Tibial nerve (tissue), 4 donors: ENCODE measurements at regions not wholly inside any gene's neighbourhood (a gene's known extent, or its start where the extent isn't known, plus 50 kb on each side); places are given as distances from the start of the nearest gene placed in this dataset.

Source experiments
- DNase-seq, 2 donors: peaks; one replicate each; pipeline ENCODE4 v3.0.0-alpha.2; 2019; ENCODE audit warnings: low spot score in 2 of 2
- H3K27ac ChIP-seq, 4 donors: fragments of 200-600 bp; sonication (generic) in 3 of 4; one replicate each; pipeline ENCODE4 v1.5.1; 2017 to 2019; ENCODE audit warnings: mild to moderate bottlenecking in 1 of 4
- H3K27me3 ChIP-seq, 2 donors: fragments of 200-600 bp; sonication (generic) in 1 of 2; one replicate each; pipeline versions ENCODE4 v1.5.1 to v1.6.0; 2017 to 2019
- H3K36me3 ChIP-seq, 3 donors: fragments of 200-600 bp; sonication (generic); one replicate each; pipeline ENCODE4 v1.5.1; 2018 to 2019
- H3K4me1 ChIP-seq, 4 donors: fragments of 200-600 bp; sonication (generic) in 3 of 4; one replicate each; pipeline ENCODE4 v1.5.1; 2017 to 2019
- H3K4me3 ChIP-seq, 4 donors: fragments of 200-600 bp; sonication (generic) in 3 of 4; one replicate each; pipeline ENCODE4 v1.5.1; 2017 to 2019; ENCODE audit warnings: mild to moderate bottlenecking in 1 of 4, moderate library complexity in 1 of 4
- H3K9me3 ChIP-seq, 4 donors: fragments of 200-600 bp; sonication (generic) in 3 of 4; one replicate each; pipeline ENCODE4 v1.5.1; 2017 to 2019
- CTCF ChIP-seq, 5 experiments: fragments of 200-600 bp in 3 of 5; fragments of 450-650 bp in 2 of 5; sonication (generic) in 3 of 5; IDR thresholded peaks; one replicate each; pipeline ENCODE4 v1.5.1; 2016 to 2019; ENCODE audit warnings: antibody characterized with exemption in 5 of 5, mild to moderate bottlenecking in 3 of 5, moderate library complexity in 2 of 5
- EP300 ChIP-seq, 2 donors: sonication (generic); formaldehyde crosslinking; IDR thresholded peaks; one replicate each; pipeline ENCODE4 v1.6.1; 2017; ENCODE audit warnings: antibody characterized with exemption in 2 of 2, mild to moderate bottlenecking in 1 of 2
- POLR2A ChIP-seq, 2 donors: fragments of 450-650 bp; IDR thresholded peaks; one replicate each; pipeline ENCODE4 v1.6.1; 2017; ENCODE audit warnings: antibody characterized with exemption in 2 of 2, mild to moderate bottlenecking in 2 of 2, moderate library complexity in 2 of 2
- WGBS, 2 donors: methylation state at CpG; one replicate each; pipeline ENCODE4 v1.1.5; 2018; 5-methylcytosine and 5-hydroxymethylcytosine counted together

- no peaks in the 10 kb centered on the region for H3K27me3 ChIP-seq
- TF ChIP-seq EP300 (IDR thresholded peaks at IDR 0.05), result no peak
- no peak for TF ChIP-seq CTCF (IDR thresholded peaks at IDR 0.05)
- TF ChIP-seq POLR2A (IDR thresholded peaks at IDR 0.05), result no peak
These were observed 419.8 kb upstream of the FIGN start for GRCh38 chr2:164155558-164155957.

GRCh38 chr2:164151522-164151921, 415.7 kb upstream of the FIGN start:
- no peak for DNase-seq
- no peaks in the 10 kb centered on the region for H3K9me3 ChIP-seq
- TF ChIP-seq EP300 (IDR thresholded peaks at IDR 0.05), result no peak
- no peak for TF ChIP-seq POLR2A (IDR thresholded peaks at IDR 0.05)
- no peak for TF ChIP-seq CTCF (IDR thresholded peaks at IDR 0.05)
- no peaks in the 10 kb centered on the region for H3K27me3 ChIP-seq
- WGBS, 2 donors, result 44 to 81% methylated on average over 5 of the region's 5 CpGs
- H3K36me3 ChIP-seq, result no peaks in the 10 kb centered on the region
- peaks cover 0 to 16% (median 0%) of the 10 kb centered on the region in 4 donors for H3K4me1 ChIP-seq
- no peak overlapping the region for H3K4me3 ChIP-seq
- H3K27ac ChIP-seq, result no peak overlapping the region

More at GRCh38 chr2:164155558-164155957, 419.8 kb upstream of the FIGN start:
- no peak for DNase-seq
- no peak overlapping the region for H3K27ac ChIP-seq
- no peak overlapping the region for H3K4me3 ChIP-seq
- H3K9me3 ChIP-seq, result peaks cover 0 to 4% (median 0%) of the 10 kb centered on the region in 4 donors
- H3K36me3 ChIP-seq, result no peaks in the 10 kb centered on the region
- peaks cover 0 to 14% (median 0%) of the 10 kb centered on the region in 4 donors for H3K4me1 ChIP-seq

- Histone ChIP-seq H3K36me3 (no peaks in the 10 kb centered on the region), H3K4me3 (no peak overlapping the region), H3K27me3 (no peaks in the 10 kb centered on the region), H3K9me3 (no peaks in the 10 kb centered on the region), H3K27ac (no peak overlapping the region), H3K4me1 (peaks cover 0 to 16% (median 0%) of the 10 kb centered on the region in 4 donors)
- TF ChIP-seq EP300 (IDR thresholded peaks at IDR 0.05) (no peak), POLR2A (IDR thresholded peaks at IDR 0.05) (no peak), CTCF (IDR thresholded peaks at IDR 0.05) (no peak)
- DNase-seq, result no peak
These were observed 414.8 kb upstream of the FIGN start for GRCh38 chr2:164150604-164151003.

- Histone ChIP-seq H3K4me1 (peaks cover 0 to 5% (median 0%) of the 10 kb centered on the region in 4 donors), H3K27ac (no peak overlapping the region)
- TF ChIP-seq EP300 (IDR thresholded peaks at IDR 0.05) (no peak), POLR2A (IDR thresholded peaks at IDR 0.05) (no peak), CTCF (IDR thresholded peaks at IDR 0.05) (no peak)
These were observed 410.6 kb upstream of the FIGN start for GRCh38 chr2:164146441-164146840.

GRCh38 chr2:164145093-164145987, 409.5 kb upstream of the FIGN start:
- whole genome bisulfite sequencing, 2 donors, result 71% methylated on average over 3 of the region's 3 CpGs
- Histone ChIP-seq H3K4me3 (no peak overlapping the region), H3K9me3 (no peaks in the 10 kb centered on the region), H3K27ac (no peak overlapping the region), H3K4me1 (peaks cover 0 to under 1% (median 0%) of the 10 kb centered on the region in 4 donors), H3K36me3 (no peaks in the 10 kb centered on the region), H3K27me3 (no peaks in the 10 kb centered on the region)
- TF ChIP-seq POLR2A (IDR thresholded peaks at IDR 0.05), result no peak
- no peak for TF ChIP-seq CTCF (IDR thresholded peaks at IDR 0.05)
- no peak for TF ChIP-seq EP300 (IDR thresholded peaks at IDR 0.05)
- DNase-seq, result no peak

More at GRCh38 chr2:164146441-164146840, 410.6 kb upstream of the FIGN start:
- H3K36me3 ChIP-seq, result no peaks in the 10 kb centered on the region
- no peaks in the 10 kb centered on the region for H3K27me3 ChIP-seq
- no peak overlapping the region for H3K4me3 ChIP-seq
- no peak for DNase-seq
- no peaks in the 10 kb centered on the region for H3K9me3 ChIP-seq
